HEK293T (cell line): ENCODE measurements at regions not wholly inside any gene's neighbourhood (a gene's known extent, or its start where the extent isn't known, plus 50 kb on each side); places are given as distances from the start of the nearest gene placed in this dataset.

ENCODE experiments used
- ARNT ChIP-seq: fragments of 450-650 bp; IDR thresholded peaks from 2 replicates; pipeline ENCODE4 v1.6.1; 2017; ENCODE audit warnings: mild to moderate bottlenecking
- BHLHE40 ChIP-seq: fragments of 450-650 bp; IDR thresholded peaks from 2 replicates; pipeline ENCODE4 v1.6.1; 2016; ENCODE audit warnings: mild to moderate bottlenecking, moderate library complexity, borderline replicate concordance
- CTBP1 ChIP-seq: fragments of 450-650 bp; IDR thresholded peaks from 2 replicates; pipeline ENCODE4 v1.6.1; 2016; ENCODE audit warnings: borderline replicate concordance
- ELF4 ChIP-seq: fragments of 450-650 bp; IDR thresholded peaks from 2 replicates; pipeline ENCODE4 v1.6.1; 2017; ENCODE audit warnings: antibody characterized with exemption
- FOXK2 ChIP-seq: fragments of 450-650 bp; IDR thresholded peaks from 2 replicates; pipeline ENCODE4 v1.6.1; 2016; ENCODE audit warnings: mild to moderate bottlenecking
- FOXM1 ChIP-seq: fragments of 450-650 bp; IDR thresholded peaks from 2 replicates; pipeline ENCODE4 v1.6.1; 2017; ENCODE audit warnings: mild to moderate bottlenecking, borderline replicate concordance
- L3MBTL2 ChIP-seq: fragments of 450-650 bp; conservative IDR thresholded peaks from 2 replicates; pipeline ENCODE4 v1.6.1; 2016; ENCODE audit warnings: mild to moderate bottlenecking
- LEF1 ChIP-seq: fragments of 450-650 bp; IDR thresholded peaks from 2 replicates; pipeline ENCODE4 v1.6.1; 2017; ENCODE audit warnings: mild to moderate bottlenecking, borderline replicate concordance
- NFRKB ChIP-seq: fragments of 450-650 bp; IDR thresholded peaks from 2 replicates; pipeline ENCODE4 v1.6.1; 2016; ENCODE audit warnings: mild to moderate bottlenecking, moderate library complexity
- SP1 ChIP-seq: fragments of 450-650 bp; IDR thresholded peaks from 2 replicates; pipeline ENCODE4 v1.6.1; 2017
- SUZ12 ChIP-seq: fragments of 450-650 bp; IDR thresholded peaks from 2 replicates; pipeline ENCODE4 v1.6.1; 2016; ENCODE audit warnings: mild to moderate bottlenecking
- TARDBP ChIP-seq: fragments of 450-650 bp; IDR thresholded peaks from 2 replicates; pipeline ENCODE4 v1.6.1; 2016
- ZNF384 ChIP-seq: fragments of 450-650 bp; IDR thresholded peaks from 2 replicates; pipeline ENCODE4 v1.6.1; 2016
- TF ChIP-seq, protein P1 (sequence below): fragments of 450-650 bp; IDR thresholded peaks from 2 replicates; pipeline ENCODE4 v1.6.1; 2016

GRCh38 chr5:173677125-173677672, 60.7 kb upstream of the BOD1 start:
- TF ChIP-seq FOXM1 (no peak), SUZ12 (no peak), ZNF384 (no peak), L3MBTL2 (no peak), FOXK2 (no peak), LEF1 (no peak), BHLHE40 (no peak), SP1 (no peak), ARNT (no peak), TARDBP (no peak), NFRKB (no peak), ELF4 (no peak), CTBP1 (no peak)
- TF ChIP-seq, protein P1, sequence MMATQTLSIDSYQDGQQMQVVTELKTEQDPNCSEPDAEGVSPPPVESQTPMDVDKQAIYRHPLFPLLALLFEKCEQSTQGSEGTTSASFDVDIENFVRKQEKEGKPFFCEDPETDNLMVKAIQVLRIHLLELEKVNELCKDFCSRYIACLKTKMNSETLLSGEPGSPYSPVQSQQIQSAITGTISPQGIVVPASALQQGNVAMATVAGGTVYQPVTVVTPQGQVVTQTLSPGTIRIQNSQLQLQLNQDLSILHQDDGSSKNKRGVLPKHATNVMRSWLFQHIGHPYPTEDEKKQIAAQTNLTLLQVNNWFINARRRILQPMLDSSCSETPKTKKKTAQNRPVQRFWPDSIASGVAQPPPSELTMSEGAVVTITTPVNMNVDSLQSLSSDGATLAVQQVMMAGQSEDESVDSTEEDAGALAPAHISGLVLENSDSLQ: no peak
